ENCODE measurements at regions not wholly inside any gene's neighbourhood (a gene's known extent, or its start where the extent isn't known, plus 50 kb on each side); places are given as distances from the start of the nearest gene placed in this dataset.

DNA sequence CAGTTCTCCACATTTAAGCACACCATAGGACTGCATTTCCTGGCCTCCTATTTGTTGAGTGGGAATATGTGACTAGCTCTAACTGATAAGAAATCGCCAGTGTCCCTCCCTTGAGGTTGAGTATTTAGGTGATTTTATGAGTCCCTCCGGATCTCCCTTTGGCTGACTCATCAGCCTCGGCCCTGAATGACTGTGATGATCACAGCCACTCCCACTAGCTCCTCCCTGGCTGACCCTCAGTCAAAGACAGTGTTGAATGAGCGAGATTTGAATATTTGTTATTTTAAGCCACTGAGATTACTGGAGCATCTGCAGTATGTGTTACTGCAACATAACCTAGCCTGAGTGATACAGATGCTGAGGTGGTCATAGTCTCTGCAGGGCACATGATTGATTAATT lies 515.3 kb downstream of the EPHB1 start:
- DNase-seq (ENCODE audit: low spot score), result peak; percentile 20

DNA sequence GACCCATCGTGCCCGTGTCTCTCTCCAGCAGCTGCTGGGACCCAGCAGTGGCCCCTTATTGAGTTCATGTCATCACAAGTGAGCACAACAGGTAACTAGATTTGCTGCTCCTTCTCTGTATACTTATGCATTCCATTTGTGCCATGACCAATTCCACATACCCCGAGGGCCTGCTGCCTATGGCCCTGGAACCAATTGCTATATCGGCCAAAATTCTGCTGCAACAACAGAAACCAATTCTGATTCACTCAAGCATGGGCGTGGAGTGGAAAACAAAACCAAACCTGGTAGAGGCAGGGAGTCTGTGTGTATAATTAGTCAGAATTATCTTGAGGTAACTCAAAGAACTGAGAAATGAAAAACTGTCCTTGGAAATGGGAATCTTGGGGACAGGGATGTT lies 516.6 kb downstream of the EPHB1 start:
- no peak for DNase-seq (ENCODE audit: low spot score)

DNA sequence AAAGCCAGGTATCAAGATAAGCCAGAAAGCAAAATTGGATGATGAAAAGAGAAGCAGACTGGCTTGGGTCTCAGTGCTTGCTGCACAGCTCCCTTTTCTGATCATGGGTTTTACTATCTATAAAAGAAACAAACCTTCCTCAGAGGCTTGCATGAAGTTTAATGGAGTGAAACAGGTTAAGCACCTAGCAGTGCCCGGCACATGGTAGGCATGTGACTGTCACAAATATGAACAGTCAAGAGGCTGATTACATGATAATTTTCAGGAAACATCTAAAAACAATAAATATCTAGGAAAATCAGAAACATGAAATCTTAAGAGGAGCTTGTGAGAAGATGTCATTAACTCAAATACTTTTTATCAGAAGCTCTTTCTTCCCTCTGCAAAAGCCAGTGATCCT lies 519.2 kb downstream of the EPHB1 start:
- DNase-seq (ENCODE audit: low spot score), result no peak

DNA sequence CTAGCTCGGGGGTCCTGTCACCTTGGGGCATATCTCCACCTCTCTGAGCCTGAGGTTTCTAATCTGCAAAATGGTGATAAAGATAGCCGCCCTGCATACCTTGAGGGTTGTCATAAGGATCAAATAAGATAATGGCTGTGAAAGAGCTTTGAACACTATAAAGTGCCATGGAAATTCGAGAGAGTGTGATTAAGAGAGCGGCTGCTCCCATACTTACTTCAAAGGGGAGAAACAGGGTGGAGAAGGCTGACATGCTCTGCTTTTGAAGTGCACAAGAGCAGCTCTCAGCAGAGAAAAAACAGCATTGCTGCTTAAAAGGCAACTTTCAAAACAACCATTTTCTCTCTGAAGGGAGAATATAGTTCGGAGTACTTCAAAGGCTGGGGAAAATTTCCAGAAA lies 529.2 kb downstream of the EPHB1 start:
- DNase-seq (ENCODE audit: low spot score), result no peak

DNA sequence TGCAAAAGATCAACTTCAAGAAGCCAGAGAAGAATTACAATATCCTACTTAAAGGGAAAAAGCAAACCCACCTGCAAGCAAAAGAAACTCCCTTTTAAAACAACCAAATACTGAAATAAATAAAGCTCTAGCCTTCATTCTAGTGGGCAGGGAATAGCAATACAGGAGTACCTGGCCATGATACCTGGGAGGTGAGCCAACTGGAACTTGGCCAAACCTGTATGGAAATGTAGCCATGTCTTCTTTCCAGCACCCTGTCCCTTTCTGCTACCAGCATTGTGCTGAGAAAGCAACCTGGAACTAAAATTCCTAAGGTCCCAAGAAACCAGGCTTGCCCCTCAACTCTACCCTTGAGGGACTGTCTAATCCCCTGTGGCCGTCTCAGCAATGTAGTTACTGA lies 530.0 kb downstream of the EPHB1 start:
- DNase-seq (ENCODE audit: low spot score), result no peak

DNA sequence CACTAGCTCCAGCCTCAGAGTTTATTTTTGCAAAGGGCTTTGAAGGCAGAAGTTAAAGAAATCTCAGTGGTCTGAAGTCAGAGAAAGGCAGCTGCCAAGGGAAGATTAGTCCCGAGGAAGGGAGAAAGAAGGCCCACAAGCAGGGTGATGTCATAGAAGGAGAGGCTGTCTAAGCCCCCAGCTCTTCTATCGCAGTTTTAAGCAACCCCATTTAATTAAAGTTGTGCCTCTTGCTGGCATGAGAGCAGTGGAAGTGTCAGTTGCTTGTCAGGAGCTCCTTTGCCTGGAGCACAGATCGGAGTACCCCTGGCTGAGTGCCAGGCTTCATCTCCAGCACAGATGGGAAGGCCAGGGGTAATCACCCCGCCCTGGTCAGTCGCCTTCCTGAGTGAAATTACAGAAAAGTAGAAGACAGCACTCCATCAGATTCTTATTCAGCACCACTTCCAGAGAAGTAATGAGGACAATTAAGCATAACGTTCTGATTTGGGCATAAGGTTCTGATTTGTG lies 530.7 kb downstream of the EPHB1 start:
- no peak for DNase-seq (ENCODE audit: low spot score)

DNA sequence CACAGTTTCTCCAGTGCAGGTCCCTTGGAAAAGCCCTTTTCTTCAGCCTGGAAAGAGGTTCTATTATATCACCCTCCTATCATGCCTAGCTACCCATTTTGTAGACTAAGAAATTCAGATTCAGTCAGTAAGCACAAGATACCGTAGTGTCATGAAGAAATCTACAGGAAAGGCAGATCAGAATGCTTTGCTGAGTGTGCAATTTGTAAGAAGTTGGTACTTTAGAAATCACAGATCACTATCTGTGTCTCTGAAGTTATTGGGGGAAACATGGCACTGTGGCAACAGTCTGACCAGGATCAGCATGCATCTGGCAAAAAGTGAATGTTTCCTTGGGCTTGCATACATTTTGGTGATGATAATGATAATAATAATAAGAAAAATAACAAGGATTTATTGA lies 531.8 kb downstream of the EPHB1 start:
- no peak for DNase-seq (ENCODE audit: low spot score)

DNA sequence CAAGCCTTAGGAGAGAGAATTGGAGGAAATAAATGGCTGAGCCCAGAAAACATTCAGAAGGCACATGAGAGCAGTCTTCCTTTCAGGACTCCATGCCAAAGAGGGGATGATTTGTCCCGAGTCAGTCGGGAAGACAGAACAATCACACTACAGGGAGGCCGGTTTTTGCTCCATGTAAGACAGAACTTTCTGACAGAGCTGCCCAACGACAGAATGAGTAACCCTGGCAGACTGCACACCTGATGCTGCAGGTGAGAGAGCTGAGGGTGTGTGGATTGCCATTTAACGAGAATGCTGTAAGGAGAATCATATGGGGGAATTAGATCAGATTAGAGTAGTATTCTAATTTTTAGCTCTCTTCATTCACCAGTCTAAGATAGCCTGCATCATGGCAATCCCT lies 533.0 kb downstream of the EPHB1 start:
- DNase-seq (ENCODE audit: low spot score), result no peak

DNA sequence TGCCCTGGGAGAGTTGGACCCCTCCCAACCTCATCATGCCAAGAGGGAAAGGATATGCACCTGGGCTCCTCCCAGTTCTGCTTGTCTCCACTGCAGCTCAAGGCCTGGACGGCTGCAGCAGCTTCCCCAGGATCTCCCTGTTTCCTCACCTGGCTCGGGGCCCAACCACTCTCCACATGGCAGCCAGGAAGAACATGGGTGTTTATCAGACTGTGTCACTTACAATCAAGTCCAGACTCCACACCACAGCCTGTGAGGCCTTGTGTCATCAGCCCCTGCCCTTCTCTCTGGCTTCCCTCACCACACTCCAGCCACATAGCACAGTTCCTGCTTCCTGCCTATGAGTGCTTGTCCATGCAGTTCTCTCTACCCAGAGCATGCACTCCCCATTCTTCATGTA lies 534.4 kb downstream of the EPHB1 start:
- no peak for DNase-seq (ENCODE audit: low spot score)

DNA sequence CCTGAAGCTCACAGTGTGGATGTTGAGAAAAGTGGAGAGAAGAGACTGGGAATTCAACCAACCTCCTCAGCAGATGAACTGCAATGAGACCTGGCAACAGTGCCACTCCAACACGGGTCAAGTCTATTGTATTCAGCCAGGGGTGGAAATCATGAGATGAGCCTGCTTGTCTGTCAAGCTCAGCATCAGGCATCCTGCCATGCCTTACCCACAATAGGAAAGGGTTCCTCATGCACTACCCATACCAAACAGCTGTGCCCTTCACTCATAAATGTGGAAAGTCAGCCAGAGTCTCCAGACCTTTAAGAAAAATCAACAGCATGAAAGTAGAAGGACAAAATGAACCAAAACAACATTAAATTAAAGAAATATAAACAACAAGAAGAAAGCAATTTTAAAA lies 542.1 kb downstream of the EPHB1 start:
- no peak for DNase-seq (ENCODE audit: low spot score)

DNA sequence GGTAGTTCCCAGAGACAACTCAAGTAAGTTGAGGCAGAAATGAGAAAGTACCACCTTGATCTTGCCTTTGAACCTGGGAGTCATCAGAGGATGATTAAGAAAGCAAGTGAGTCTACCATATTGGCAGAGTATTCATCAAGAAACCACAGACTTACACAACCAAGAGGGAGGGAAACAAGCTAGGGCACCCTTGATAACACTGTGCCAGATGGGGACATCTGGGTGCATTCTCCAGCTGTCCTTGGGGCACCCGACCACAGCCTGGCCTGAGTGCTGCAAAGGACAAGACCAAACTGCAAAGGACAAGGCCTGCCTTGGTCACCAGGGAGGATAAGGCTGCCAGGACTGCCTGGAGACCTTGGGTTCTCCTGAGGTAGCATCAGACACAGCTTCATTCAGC lies 553.6 kb downstream of the EPHB1 start:
- no peak for DNase-seq (ENCODE audit: low spot score)

DNA sequence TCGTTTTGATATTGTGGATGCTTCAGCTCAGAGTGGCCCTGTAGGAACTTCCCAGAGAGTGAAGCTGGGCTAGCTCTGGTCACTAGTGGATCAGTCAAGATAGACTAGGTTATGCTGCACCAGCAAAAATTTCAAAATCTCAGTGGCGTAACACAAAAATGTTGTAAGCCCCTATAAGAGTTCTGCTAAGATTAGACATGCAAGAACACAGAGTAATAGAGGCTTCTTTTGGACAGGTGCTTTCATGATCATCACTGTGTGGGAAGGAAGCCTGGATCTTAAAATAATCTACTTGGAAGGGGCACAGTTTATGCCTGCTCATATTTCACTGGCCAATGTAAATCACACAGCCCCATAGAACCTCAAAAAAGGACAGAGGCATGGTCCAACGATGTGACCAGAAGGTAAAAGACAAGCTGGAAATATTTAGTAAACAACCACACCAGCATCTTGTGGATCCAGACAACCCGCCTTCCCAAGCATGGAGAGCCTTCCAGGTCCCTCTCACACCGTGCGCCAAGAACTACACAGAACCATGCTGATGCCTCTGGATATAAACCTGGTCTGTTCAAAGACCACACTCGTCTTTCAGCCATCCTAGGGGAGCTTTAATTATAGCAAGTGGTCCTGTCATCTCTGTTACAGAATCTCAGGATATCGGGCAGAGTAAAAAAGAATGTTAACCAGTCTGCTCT lies 554.3 kb downstream of the EPHB1 start:
- DNase-seq (ENCODE audit: low spot score), result no peak

DNA sequence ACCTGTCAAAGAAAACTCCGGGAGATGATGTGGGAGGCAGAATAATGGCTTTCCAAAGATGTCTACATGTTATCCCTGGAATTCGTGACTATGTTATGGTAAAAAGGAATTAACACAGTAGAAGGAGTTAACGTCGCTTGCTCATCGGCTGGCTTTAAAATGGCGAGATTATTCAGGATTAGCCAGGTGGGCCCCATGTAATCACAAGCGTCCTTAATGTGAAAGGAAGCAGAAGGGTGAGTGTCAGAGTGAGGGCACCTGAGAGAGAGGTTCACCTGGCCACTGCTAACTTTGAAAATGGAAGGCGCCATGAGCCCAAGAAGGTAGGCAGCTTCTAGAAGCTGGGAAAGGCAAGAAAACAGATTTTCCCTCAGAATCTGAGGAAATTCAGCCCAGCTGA lies 557.2 kb downstream of the EPHB1 start:
- no peak for DNase-seq (ENCODE audit: low spot score)

DNA sequence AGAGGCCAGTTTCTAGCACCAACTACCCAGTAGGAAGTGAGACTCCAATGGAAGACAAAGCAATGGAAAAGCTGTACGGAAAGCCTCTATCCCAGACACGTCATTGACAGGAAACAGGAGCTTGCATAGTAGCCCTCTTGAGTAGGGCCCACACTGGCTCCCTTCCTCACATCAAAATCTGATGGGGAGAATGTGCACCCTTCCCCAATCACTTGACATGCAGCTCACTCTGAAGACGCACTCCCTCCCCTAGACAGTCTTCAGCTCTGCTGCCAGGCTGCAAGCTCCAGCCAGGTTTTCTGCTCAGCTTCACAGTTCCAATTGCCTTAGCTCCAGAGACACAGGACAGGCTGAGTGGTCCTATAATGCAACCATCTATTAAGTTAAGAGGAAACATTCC lies 567.8 kb downstream of the EPHB1 start:
- no peak for DNase-seq (ENCODE audit: low spot score)

DNA sequence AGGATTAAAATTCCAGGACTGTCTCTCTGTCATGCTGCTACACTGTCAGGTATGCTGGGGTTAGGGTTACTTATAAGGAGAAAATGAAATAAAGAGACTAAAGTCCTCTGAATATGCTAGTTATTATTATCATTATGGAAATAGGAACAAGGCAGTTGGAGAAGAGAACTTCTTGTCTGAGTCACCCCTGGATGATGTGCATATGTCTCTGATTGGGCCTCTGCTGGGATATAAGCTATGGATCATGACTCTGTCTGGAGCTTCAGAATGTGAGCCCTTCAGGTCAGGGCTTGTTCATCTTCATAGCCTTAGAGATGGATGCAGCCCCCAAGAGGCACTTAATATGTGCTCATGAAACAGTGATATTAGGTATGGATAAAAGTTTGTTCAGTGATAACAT lies 569.6 kb downstream of the EPHB1 start:
- no peak for DNase-seq (ENCODE audit: low spot score)

DNA sequence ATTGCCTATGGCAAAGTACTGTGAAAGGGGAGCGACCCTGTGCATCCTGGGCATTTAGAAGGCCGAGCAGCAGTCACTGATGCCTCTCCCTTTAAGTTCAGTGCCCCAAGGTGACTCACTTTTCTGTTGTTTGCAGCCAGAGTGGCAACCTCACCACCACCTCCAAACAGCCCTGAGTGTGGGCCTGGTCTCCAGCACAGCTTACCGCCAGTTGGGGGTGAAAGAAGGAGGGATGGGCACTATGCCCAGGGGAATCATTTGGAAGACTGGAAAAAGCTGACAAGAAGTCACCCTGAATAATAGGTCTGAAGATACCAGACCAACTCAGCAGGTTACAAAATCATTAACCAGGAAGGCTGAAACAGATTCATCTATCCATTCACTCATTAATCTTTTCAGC lies 571.8 kb downstream of the EPHB1 start:
- no peak for DNase-seq (ENCODE audit: low spot score)

DNA sequence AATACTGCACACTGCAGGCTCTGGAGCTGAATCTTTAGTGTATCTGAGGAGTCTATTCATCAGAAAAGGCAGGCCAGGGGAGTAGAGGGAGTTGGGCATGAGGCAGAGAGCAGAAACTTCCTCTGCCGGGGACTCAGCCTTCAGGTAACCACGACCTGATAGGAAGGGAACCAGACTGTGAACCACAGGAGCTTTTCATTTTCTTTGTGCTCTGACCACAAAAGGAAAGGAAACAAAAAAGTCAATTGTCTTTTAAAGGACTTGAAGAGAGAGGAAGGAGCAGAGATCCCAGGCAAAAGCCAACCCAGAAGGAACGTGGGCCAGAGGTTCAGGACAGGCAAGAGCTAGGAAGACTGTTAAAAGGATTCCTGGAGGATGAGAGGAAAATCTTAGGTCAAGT lies 573.3 kb downstream of the EPHB1 start:
- peak; percentile 52 for DNase-seq (ENCODE audit: low spot score)

DNA sequence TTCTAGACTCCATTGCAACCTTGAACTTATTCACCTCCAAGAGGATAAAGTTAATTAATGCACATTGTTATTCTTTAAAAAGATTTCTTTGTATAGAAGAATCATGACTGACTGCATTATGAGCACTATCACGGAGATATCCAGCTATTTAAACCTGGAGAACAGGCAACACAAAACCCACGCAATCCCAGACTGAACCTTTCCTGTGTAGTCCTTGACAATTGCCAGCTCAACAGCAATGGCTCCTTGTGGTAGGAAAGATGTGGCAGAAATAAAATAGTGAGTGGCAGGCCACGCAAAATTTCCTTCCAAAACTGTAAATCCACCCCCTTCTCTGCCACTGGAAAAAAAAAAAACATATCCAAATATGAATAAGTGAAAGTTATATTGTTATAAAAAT lies 573.7 kb downstream of the EPHB1 start:
- DNase-seq (ENCODE audit: low spot score), result no peak

DNA sequence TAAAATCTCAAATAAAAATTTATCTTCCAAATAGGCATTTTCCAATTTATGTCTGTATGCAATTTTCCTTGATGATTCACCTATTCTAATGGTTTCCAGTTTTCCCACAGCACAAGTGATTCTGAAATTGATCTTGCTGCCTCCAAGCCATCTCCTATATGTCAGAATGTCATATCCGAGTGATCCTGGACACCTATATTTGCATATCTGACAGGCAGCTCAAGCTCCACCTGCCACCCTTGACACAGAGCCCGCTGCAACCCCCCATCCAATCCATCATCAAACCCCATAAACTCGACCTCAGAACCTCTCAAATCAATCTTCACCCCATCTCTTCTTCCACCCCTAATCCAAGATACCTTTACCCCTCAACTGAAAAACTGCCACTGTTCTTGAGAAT lies 579.5 kb downstream of the EPHB1 start:
- no peak for DNase-seq (ENCODE audit: low spot score)

DNA sequence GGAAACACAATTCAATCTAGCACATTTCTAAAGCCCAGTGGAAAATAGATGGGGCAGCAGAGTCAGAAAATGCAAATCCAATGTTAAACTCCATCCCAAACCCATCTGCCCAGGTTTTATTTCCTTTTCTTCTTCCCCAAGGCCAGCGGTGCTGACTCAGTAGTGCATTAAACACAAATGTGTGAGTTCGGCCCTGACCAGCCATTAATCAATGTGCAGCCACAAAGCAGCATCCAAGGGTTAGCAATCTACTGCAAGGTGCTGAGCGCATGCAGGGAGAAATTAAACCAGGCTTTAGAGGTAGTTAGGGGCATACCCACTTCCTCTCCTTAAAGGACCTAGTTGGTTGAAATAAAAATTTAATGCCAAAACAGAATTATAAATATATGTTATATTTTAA lies 583.3 kb upstream of the PPP2R3A start:
- DNase-seq (ENCODE audit: low spot score), result no peak

DNA sequence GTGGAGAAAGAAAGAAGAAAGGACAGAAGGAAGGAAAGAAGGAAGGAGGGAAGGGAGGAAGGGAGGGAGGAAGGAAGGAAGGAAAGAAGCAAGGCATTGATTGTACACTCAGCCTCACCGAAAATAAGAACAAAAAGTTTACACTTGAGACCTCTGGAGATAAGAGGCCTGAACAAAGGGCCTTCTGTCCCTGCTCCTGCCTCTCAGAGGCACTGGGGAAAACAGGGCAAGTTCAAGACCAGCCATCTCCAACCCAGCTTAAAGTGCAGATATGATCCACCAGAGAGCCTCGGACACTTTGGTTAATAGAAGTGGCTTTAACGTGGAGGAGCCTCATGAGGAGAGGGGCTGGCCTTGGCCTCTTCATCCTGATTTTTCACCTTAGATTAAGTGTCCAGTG lies 582.9 kb upstream of the PPP2R3A start:
- no peak for DNase-seq (ENCODE audit: low spot score)

DNA sequence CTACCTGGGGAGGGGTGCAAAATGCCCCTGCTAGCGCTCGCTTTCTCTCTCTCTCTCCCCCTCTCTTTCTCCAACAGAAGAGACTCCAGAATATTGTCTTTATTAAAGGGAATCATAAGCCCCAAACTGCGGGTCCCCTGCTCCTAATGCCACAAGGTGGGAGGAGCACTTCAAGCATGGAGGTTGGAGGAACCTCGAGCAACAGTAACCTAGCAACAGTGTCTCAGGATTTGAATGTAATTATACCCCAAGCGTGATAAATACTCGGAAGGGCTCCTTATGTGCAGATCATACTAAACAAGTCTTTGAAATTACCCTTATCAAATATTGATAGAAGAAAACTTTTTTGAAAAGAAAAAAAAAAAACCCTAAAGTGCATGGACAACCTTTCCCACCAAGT lies 582.2 kb upstream of the PPP2R3A start:
- no peak for DNase-seq (ENCODE audit: low spot score)

DNA sequence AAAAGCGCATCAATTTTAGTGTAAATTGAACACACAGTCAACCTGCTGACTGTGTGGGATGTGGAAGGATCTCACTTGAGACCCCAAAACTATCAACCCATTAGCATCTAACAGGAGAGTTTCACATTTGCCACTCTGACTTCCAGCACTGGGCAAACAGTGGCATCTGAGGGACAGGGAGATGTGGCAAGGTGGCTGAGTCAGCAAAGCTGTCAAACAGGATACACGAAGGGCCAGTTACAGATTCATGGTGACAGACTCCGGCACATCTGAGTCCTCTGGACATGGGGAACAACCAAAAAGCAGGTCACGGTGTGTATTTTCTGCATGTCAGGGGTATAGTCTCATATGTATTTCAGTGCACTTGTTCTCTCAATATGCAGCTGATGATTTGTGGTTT lies 573.4 kb upstream of the PPP2R3A start:
- no peak for DNase-seq (ENCODE audit: low spot score)

DNA sequence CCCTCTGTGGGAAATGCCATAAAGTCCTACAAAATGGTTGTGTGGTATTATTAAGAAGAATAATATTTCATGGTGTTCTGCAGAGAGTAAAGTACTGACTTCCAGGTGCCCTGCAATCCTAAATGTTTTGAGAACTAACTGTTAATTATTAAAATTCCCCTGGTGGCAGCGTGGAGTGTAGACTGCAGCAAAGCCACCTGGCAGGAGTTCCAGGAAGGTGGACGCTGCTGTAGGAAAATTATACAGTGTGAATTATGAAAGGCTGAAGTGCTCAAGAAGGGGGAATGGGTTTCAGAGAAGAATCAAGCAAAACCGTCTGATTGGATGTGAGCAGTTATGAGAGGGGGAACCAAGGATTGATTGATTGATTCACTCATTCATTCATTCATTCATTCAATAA lies 572.4 kb upstream of the PPP2R3A start:
- no peak for DNase-seq (ENCODE audit: low spot score)
